IMR-90 (cell line): ENCODE measurements at regions not wholly inside any gene's neighbourhood (a gene's known extent, or its start where the extent isn't known, plus 50 kb on each side); places are given as distances from the start of the nearest gene placed in this dataset.

Experiments
- ATAC-seq: fragments of 200-7000 bp; cut with Tn5 transposase; 2 replicates; pipeline ENCODE4 v1.9.1; 2020; ENCODE audit warnings: low read depth, mild to moderate bottlenecking, moderate library complexity
- BruUV-seq: library from RNA; stranded (reverse); fragments of 400-500 nt; replicated peaks from 2 replicates; lab custom pipeline; 2021; lab: Mats Ljungman, UMichigan
- CTCF ChIA-PET: fragments of 300-600 bp; formaldehyde crosslinking; extraction: SDS; loops from one replicate; lab custom pipeline; 2021; ENCODE audit warnings: antibody characterized with exemption; lab: Yijun Ruan, JAX
- POLR2A ChIA-PET: fragments of 300-600 bp; sonication (Branson Sonifier 250); formaldehyde crosslinking; loops from one replicate; lab custom pipeline; 2022; ENCODE audit warnings: antibody characterized with exemption; ENCODE audit not compliant: unreplicated experiment; lab: Charles Lee
- DNase-seq: peaks from one replicate; pipeline ENCODE4 v3.0.0; 2013
- H2AFZ ChIP-seq: replicated peaks from 2 replicates; pipeline ENCODE3; 2013; ENCODE audit warnings: low read length, mild to moderate bottlenecking; ENCODE audit not compliant: poor library complexity
- H2AK5ac ChIP-seq: 2 replicates; pipeline ENCODE4 v1.6.1; 2013; ENCODE audit warnings: low read depth, low read length, inconsistent platforms
- H2AK9ac ChIP-seq: replicated peaks from 2 replicates; pipeline ENCODE3; 2013; ENCODE audit warnings: mild to moderate bottlenecking, low read depth, low read length, moderate library complexity; ENCODE audit not compliant: poor library complexity
- H2BK120ac ChIP-seq: 2 replicates; pipeline ENCODE4 v1.6.1; 2013; ENCODE audit warnings: low read depth, low read length, inconsistent platforms
- H2BK15ac ChIP-seq: 3 replicates; pipeline ENCODE4 v1.6.1; 2013; ENCODE audit warnings: low read depth, low read length, inconsistent platforms
- H2BK20ac ChIP-seq: 2 replicates; pipeline ENCODE4 v1.6.1; 2013; ENCODE audit warnings: low read depth, mild to moderate bottlenecking, inconsistent platforms, low read length, moderate library complexity
- H2BK5ac ChIP-seq: 2 replicates; pipeline ENCODE4 v1.6.1; 2013; ENCODE audit warnings: mild to moderate bottlenecking, low read depth, low read length, inconsistent platforms; ENCODE audit not compliant: poor library complexity, severe bottlenecking
- H3K14ac ChIP-seq: replicated peaks from 2 replicates; pipeline ENCODE4 v1.6.1; 2013; ENCODE audit warnings: low read depth, low read length, inconsistent platforms
- H3K18ac ChIP-seq: 2 replicates; pipeline ENCODE4 v1.6.1; 2013; ENCODE audit warnings: low read depth, low read length, control low read depth
- H3K23ac ChIP-seq: 2 replicates; pipeline ENCODE4 v1.6.1; 2013; ENCODE audit warnings: low read depth, low read length, inconsistent platforms
- H3K27ac ChIP-seq: 2 replicates; pipeline ENCODE4 v1.5.1; 2013; ENCODE audit warnings: mild to moderate bottlenecking, control low read depth, low read length; ENCODE audit not compliant: insufficient read depth
- H3K27me3 ChIP-seq: 2 replicates; pipeline ENCODE4 v1.6.1; 2013; ENCODE audit warnings: low read length; ENCODE audit not compliant: control insufficient read depth, insufficient read depth
- H3K36me3 ChIP-seq: 2 replicates; pipeline ENCODE4 v1.6.1; 2013; ENCODE audit warnings: low read length, mixed read lengths; ENCODE audit not compliant: control insufficient read depth, insufficient read depth
- H3K4ac ChIP-seq: 2 replicates; pipeline ENCODE4 v1.6.1; 2013; ENCODE audit warnings: low read depth, low read length, inconsistent platforms
- H3K4me1 ChIP-seq: 2 replicates; pipeline ENCODE4 v1.6.1; 2013; ENCODE audit warnings: low read length, mixed read lengths; ENCODE audit not compliant: control insufficient read depth, insufficient read depth
- H3K4me2 ChIP-seq: 2 replicates; pipeline ENCODE4 v1.6.1; 2013; ENCODE audit warnings: low read depth, mild to moderate bottlenecking, control low read depth, low read length, moderate library complexity
- H3K4me3 ChIP-seq: 2 replicates; pipeline ENCODE4 v1.5.1; 2013; ENCODE audit warnings: low read depth, mild to moderate bottlenecking, control low read depth, low read length, moderate library complexity; ENCODE audit not compliant: insufficient read depth
- H3K56ac ChIP-seq: 2 replicates; pipeline ENCODE4 v1.6.1; 2013; ENCODE audit warnings: low read length, inconsistent platforms; ENCODE audit not compliant: insufficient read depth; ENCODE audit errors: extremely low read depth
- H3K79me1 ChIP-seq, 2 experiments: 2 replicates each; pipeline ENCODE4 v1.6.1; 2013; ENCODE audit warnings: low read length in 2 of 2, inconsistent platforms in 1 of 2, low read depth in 1 of 2
- H3K9ac ChIP-seq: 2 replicates; pipeline ENCODE4 v1.6.1; 2013; ENCODE audit warnings: low read depth, low read length, control low read depth
- H3K9me1 ChIP-seq: 2 replicates; pipeline ENCODE4 v1.6.1; 2013; ENCODE audit warnings: low read length, inconsistent platforms; ENCODE audit not compliant: insufficient read depth
- H3K9me3 ChIP-seq: 2 replicates; pipeline ENCODE4 v1.6.1; 2013; ENCODE audit warnings: low read length; ENCODE audit not compliant: control insufficient read depth, insufficient read depth
- H4K20me1 ChIP-seq: 2 replicates; pipeline ENCODE4 v1.6.1; 2013; ENCODE audit warnings: low read length, inconsistent platforms; ENCODE audit not compliant: insufficient read depth
- H4K5ac ChIP-seq: 2 replicates; pipeline ENCODE4 v1.6.1; 2013; ENCODE audit warnings: mild to moderate bottlenecking, low read depth, low read length, control low read depth
- H4K8ac ChIP-seq, 2 experiments: 2 replicates each; pipeline ENCODE4 v1.6.1; 2013; ENCODE audit warnings: low read depth in 2 of 2, low read length in 2 of 2, control low read depth in 1 of 2, inconsistent platforms in 1 of 2
- H4K91ac ChIP-seq: 2 replicates; pipeline ENCODE4 v1.6.1; 2013; ENCODE audit warnings: low read depth, low read length, inconsistent platforms; ENCODE audit not compliant: insufficient read depth
- CEBPB ChIP-seq: IDR thresholded peaks from 2 replicates; pipeline ENCODE4 v1.6.1; 2012; ENCODE audit warnings: low read depth, low read length, improper control_type of control experiment
- FOS ChIP-seq: fragments of 150-350 bp; IDR thresholded peaks from 2 replicates; pipeline ENCODE4 v1.6.1; 2016; ENCODE audit warnings: low read depth, low read length
- MAFK ChIP-seq: IDR thresholded peaks from 2 replicates; pipeline ENCODE4 v1.6.1; 2012; ENCODE audit warnings: low read depth, low read length, improper control_type of control experiment
- NFE2L2 ChIP-seq: fragments of 150-350 bp; IDR thresholded peaks from 2 replicates; pipeline ENCODE4 v1.6.1; 2016; ENCODE audit warnings: low read depth, mild to moderate bottlenecking, low read length
- RAD21 ChIP-seq: IDR thresholded peaks from 2 replicates; pipeline ENCODE4 v1.6.1; 2012; ENCODE audit warnings: low read length, improper control_type of control experiment
- RFX5 ChIP-seq: IDR thresholded peaks from 2 replicates; pipeline ENCODE4 v1.8.0; 2012; ENCODE audit warnings: low read depth, mild to moderate bottlenecking, low read length, moderate library complexity
- WGBS, 2 experiments: methylation state at CpG; one replicate each; pipeline versions ENCODE4 v1.1.5 to v1.1.7; 2013; ENCODE audit warnings: missing lambda C conversion rate in 2 of 2; ENCODE audit not compliant: insufficient read length in 1 of 2; ENCODE audit errors: extremely low coverage in 2 of 2; 5-methylcytosine and 5-hydroxymethylcytosine counted together
- dilution Hi-C: fragments of 300-500 bp; cut with HindIII; formaldehyde crosslinking; loops from one replicate; pipeline ENCODE4 v1.14.3; 2018; ENCODE audit warnings: low sequenced_read_pairs; ENCODE audit not compliant: unreplicated experiment
- in situ Hi-C: fragments of 300-500 bp; cut with MboI; formaldehyde crosslinking; loops from 3 replicates; pipeline ENCODE4 v1.14.3; 2019; ENCODE audit warnings: low sequenced_read_pairs, inconsistent platforms, mixed read lengths
- intact Hi-C: fragments of 100-400 bp; cut with micrococcal nuclease; formaldehyde crosslinking; loops from 2 replicates; pipeline ENCODE4 v1.10.0; 2022

- ChIA-PET CTCF (no interaction called here), POLR2A (no interaction called here)
- no peak overlapping the region for H2BK20ac ChIP-seq
Observed at GRCh38 chr6:99026135-99026534, 78.4 kb upstream of the FBXL4 start.

More at GRCh38 chr6:99026135-99026534, 78.4 kb upstream of the FBXL4 start:
- Histone ChIP-seq H3K9ac (no peak overlapping the region), H4K5ac (no peak overlapping the region), H3K9me1 (no peaks in the 10 kb centered on the region), H3K4me1 (no peaks in the 10 kb centered on the region), H3K9me3 (no peaks in the 10 kb centered on the region), H2BK120ac (no peak overlapping the region), H2BK5ac (no peak overlapping the region), H4K91ac (no peak overlapping the region), H3K14ac (no peak overlapping the region), H3K27me3 (no peaks in the 10 kb centered on the region), H3K4me3 (no peak overlapping the region), H3K23ac (no peak overlapping the region), H4K8ac (no peak overlapping the region), H2AFZ (no peak overlapping the region), H3K56ac (no peak overlapping the region), H2AK5ac (no peak overlapping the region), H3K18ac (no peak overlapping the region), H3K4me2 (no peak overlapping the region), H3K79me1 (no peaks in the 10 kb centered on the region), H3K27ac (no peak overlapping the region), H2AK9ac (no peak overlapping the region), H3K4ac (no peak overlapping the region), H4K20me1 (no peaks in the 10 kb centered on the region), H3K36me3 (no peaks in the 10 kb centered on the region), H2BK15ac (no peak overlapping the region)
- TF ChIP-seq MAFK (no peak), FOS (no peak), RFX5 (no peak), RAD21 (no peak), CEBPB (no peak), NFE2L2 (no peak)
- intact Hi-C loops (no loop called here), dilution Hi-C loops (no loop called here), in situ Hi-C loops (no loop called here)
- ATAC-seq: no peak
- DNase-seq: no peak
- 40% methylated on average over 1 of the region's 7 CpGs; no CpG with 5 or more reads in 1 of the 2 experiments for WGBS, 2 experiments
- BruUV-seq: no TSS peak
